ENCODE measurements at regions not wholly inside any gene's neighbourhood (a gene's known extent, or its start where the extent isn't known, plus 50 kb on each side); places are given as distances from the start of the nearest gene placed in this dataset.
A peak's percentile ranks its signal among the peaks of the same experiment; 100 is the strongest.

DNA sequence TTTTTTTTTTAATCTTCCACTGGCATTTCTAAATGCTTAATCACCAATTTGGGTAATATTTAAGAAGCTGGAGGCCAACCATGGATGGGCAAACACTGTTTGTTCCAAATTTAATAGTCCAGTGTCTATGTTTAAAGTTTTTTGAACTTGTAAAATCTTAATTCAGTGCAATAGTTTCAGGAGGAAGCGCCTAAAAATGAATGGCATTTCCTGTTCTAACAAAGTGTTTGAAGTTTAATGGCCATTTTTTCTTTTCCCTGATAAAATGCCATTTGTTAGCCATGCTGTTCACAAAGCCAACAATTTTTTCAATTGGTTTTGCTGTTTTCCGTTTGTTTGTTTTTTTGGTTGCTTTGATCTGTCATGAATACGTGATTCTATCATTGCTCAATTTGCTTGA, 552.1 kb downstream of the LMO4 start:
- no peaks in the 10 kb centered on the region for H3K27me3 ChIP-seq
- intact Hi-C loops (cut with DNase I; ENCODE audit: low total_unique reads), result no loop called here
- no peaks in the 10 kb centered on the region for H3K9me3 ChIP-seq
- TF ChIP-seq POLR2A (IDR thresholded peaks at IDR 0.05), result no peak
- TF ChIP-seq, protein P1, sequence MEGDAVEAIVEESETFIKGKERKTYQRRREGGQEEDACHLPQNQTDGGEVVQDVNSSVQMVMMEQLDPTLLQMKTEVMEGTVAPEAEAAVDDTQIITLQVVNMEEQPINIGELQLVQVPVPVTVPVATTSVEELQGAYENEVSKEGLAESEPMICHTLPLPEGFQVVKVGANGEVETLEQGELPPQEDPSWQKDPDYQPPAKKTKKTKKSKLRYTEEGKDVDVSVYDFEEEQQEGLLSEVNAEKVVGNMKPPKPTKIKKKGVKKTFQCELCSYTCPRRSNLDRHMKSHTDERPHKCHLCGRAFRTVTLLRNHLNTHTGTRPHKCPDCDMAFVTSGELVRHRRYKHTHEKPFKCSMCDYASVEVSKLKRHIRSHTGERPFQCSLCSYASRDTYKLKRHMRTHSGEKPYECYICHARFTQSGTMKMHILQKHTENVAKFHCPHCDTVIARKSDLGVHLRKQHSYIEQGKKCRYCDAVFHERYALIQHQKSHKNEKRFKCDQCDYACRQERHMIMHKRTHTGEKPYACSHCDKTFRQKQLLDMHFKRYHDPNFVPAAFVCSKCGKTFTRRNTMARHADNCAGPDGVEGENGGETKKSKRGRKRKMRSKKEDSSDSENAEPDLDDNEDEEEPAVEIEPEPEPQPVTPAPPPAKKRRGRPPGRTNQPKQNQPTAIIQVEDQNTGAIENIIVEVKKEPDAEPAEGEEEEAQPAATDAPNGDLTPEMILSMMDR (IDR thresholded peaks at IDR 0.05 in 4 of 5, conservative IDR thresholded peaks at IDR 0.05 in 1 of 5), result no peak
- H3K4me1 ChIP-seq, result peaks cover under 1 to 2% of the 10 kb centered on the region in 2 donors
- no peak for ATAC-seq
- DNase-seq, result no peak
- no peaks in the 10 kb centered on the region for H3K36me3 ChIP-seq
- in situ Hi-C loops (cut with MboI; ENCODE audit: low sequenced_read_pairs in 4 of 4), result no loop called here
- H3K27ac ChIP-seq, result no peak overlapping the region
- no peak overlapping the region for H3K4me3 ChIP-seq

DNA sequence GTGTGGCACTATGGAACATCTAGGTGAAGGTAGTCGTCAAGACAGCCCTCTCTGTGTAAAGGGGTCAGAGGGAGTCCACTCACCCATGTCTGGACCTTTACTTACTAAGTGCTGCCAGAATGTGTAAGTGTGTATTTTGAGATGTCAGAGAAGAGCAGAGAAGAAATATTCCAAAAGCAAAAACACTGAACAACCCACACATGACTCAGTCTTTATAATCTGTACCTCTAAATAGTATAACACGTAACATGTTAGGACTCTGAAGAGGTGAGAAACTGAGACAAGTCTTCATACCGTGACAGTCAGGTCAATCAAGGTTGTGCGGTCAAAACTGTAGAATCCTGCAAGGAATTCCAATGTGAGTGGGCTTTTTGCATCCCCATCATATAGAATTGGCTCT, 555.2 kb downstream of the LMO4 start:
- Histone ChIP-seq H3K4me3 (no peak overlapping the region), H3K9me3 (no peaks in the 10 kb centered on the region), H3K4me1 (peaks cover 7 to 22% of the 10 kb centered on the region in 2 donors), H3K36me3 (no peaks in the 10 kb centered on the region), H3K27me3 (no peaks in the 10 kb centered on the region), H3K27ac (no peak overlapping the region)
- in situ Hi-C loops (cut with MboI; ENCODE audit: low sequenced_read_pairs in 4 of 4), result no loop called here
- TF ChIP-seq, protein P1 (IDR thresholded peaks at IDR 0.05 in 4 of 5, conservative IDR thresholded peaks at IDR 0.05 in 1 of 5), result no peak
- TF ChIP-seq POLR2A (IDR thresholded peaks at IDR 0.05), result no peak
- intact Hi-C loops (cut with DNase I; ENCODE audit: low total_unique reads), result no loop called here
- ATAC-seq, result no peak
- DNase-seq, result no peak

DNA sequence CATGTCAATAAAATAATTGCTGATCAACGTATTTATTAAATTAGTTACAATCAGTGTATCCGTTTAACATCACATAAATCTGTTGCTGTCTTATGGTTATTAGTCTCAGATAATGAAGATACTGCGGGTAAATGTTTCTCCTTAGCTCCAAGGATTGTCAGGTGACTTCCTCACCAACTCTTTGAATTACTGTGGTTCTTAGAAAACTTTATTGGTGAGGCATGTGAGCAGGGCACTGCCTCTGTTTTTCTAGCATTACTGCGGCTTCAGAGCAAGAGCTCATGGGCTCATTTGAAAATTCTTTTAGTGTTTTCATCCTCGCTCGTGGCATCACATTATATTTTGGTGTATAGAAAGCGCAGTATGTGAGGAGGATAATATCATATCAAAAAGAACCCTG, 555.9 kb downstream of the LMO4 start:
- Histone ChIP-seq H3K4me3 (no peak overlapping the region), H3K4me1 (peaks cover 7 to 22% of the 10 kb centered on the region in 2 donors), H3K36me3 (no peaks in the 10 kb centered on the region), H3K27ac (no peak overlapping the region), H3K9me3 (no peaks in the 10 kb centered on the region), H3K27me3 (no peaks in the 10 kb centered on the region)
- in situ Hi-C loops (cut with MboI; ENCODE audit: low sequenced_read_pairs in 4 of 4), result no loop called here
- DNase-seq (no peak), ATAC-seq (no peak)
- no peak for TF ChIP-seq POLR2A (IDR thresholded peaks at IDR 0.05)
- TF ChIP-seq, protein P1 (IDR thresholded peaks at IDR 0.05 in 4 of 5, conservative IDR thresholded peaks at IDR 0.05 in 1 of 5), result no peak
- intact Hi-C loops (cut with DNase I; ENCODE audit: low total_unique reads), result no loop called here

DNA sequence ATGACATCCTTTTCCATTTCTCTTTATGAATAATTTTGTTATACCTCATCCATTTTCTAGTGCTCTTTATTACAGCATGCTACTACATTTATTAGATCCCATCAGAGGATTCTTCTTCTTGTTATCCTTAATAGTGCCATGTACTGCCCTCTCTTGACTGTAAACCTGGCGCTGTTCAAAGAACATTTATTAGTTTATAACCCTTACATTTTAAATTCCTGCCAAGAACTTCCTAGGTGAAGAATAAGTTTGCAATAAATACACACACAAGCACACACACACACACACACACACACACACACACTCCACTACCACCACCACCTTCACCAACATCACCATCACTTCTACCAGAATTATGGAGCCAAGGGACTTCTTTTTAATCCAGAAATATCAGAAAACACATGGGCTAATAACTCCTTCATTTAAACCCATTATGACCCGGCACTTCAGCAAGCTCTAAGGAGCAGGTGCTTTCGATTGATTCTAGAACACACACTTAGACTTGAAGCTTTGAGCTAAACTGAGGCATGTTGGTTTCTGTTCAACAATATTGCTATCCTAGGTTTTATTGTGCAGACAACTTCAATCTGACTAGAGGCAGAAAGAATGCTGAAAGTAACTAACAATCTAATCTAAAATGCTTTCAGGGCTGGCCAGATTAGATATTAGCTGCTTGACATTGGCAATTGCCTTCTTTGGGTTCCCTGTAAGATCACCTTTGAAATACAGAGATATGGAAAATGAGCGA, 556.8 kb downstream of the LMO4 start:
- no peak overlapping the region for H3K4me3 ChIP-seq
- intact Hi-C loops (cut with DNase I; ENCODE audit: low total_unique reads), result no loop called here
- ATAC-seq, result no peak
- DNase-seq, result no peak
- peaks cover 7 to 22% of the 10 kb centered on the region in 2 donors for H3K4me1 ChIP-seq
- in situ Hi-C loops (cut with MboI; ENCODE audit: low sequenced_read_pairs in 4 of 4), result no loop called here
- H3K27ac ChIP-seq, result no peak overlapping the region
- no peaks in the 10 kb centered on the region for H3K9me3 ChIP-seq
- no peak for TF ChIP-seq POLR2A (IDR thresholded peaks at IDR 0.05)
- TF ChIP-seq, protein P1 (IDR thresholded peaks at IDR 0.05 in 4 of 5, conservative IDR thresholded peaks at IDR 0.05 in 1 of 5), result no peak
- no peaks in the 10 kb centered on the region for H3K36me3 ChIP-seq
- no peaks in the 10 kb centered on the region for H3K27me3 ChIP-seq

DNA sequence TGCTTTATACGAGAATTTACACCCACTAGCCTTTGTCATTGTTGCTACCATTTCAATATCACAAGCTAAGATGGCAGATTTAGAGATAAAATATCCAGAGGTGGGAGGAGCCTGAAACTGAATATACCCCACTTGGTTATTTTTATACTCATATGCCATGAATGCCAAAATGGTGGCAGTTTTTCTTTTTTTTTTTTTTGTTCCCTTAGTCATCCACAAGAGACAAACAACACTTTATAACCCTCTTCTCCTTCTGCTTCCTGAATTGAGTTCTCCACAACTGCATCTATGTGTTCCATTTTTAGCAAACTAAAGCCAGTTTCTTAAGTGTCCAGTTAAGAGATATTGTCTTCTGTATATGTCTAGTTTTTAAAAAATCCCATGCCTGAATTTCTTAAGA, 558.4 kb downstream of the LMO4 start:
- no peaks in the 10 kb centered on the region for H3K27me3 ChIP-seq
- TF ChIP-seq, protein P1 (IDR thresholded peaks at IDR 0.05 in 4 of 5, conservative IDR thresholded peaks at IDR 0.05 in 1 of 5), result no peak
- TF ChIP-seq POLR2A (IDR thresholded peaks at IDR 0.05), result no peak
- H3K4me3 ChIP-seq, result no peak overlapping the region
- peak in 1 of 2 donors; percentile 41 for ATAC-seq
- peaks cover 7 to 22% of the 10 kb centered on the region in 2 donors for H3K4me1 ChIP-seq
- DNase-seq, result no peak
- H3K36me3 ChIP-seq, result no peaks in the 10 kb centered on the region
- in situ Hi-C loops (cut with MboI; ENCODE audit: low sequenced_read_pairs in 4 of 4), result no loop called here
- H3K27ac ChIP-seq, result no peak overlapping the region
- intact Hi-C loops (cut with DNase I; ENCODE audit: low total_unique reads), result no loop called here
- no peaks in the 10 kb centered on the region for H3K9me3 ChIP-seq

Data from gastrocnemius medialis (tissue), 4 donors.